Lung (tissue), 11 donors: ENCODE measurements at regions not wholly inside any gene's neighbourhood (a gene's known extent, or its start where the extent isn't known, plus 50 kb on each side); places are given as distances from the start of the nearest gene placed in this dataset.
"Not testable (repeated sequence)": the region's sequence is repeated elsewhere in the genome, so short reads cannot be mapped to it uniquely, and the experiment has no call there.

ENCODE experiments used
- ATAC-seq: fragments of 200-7000 bp; cut with Tn5 transposase; one replicate; pipeline ENCODE4 v1.9.1; 2020; ENCODE audit warnings: moderate number of reproducible peaks; ENCODE audit not compliant: insufficient read depth, low FRiP score
- DNase-seq, 3 donors: peaks; one replicate each; pipeline ENCODE4 v3.0.0-alpha.2; 2013 to 2017
- H3K27ac ChIP-seq, 2 donors: one replicate each; pipeline ENCODE4 v1.5.1; 2013; ENCODE audit warnings: mild to moderate bottlenecking in 2 of 2, moderate library complexity in 2 of 2, control low read depth in 1 of 2, inconsistent platforms in 1 of 2, low read depth in 1 of 2, low read length in 1 of 2
- H3K27me3 ChIP-seq, 3 donors: one replicate each; pipeline ENCODE4 v1.5.1; 2013; ENCODE audit warnings: low read length in 2 of 3; ENCODE audit not compliant: control insufficient read depth in 3 of 3, insufficient read depth in 3 of 3
- H3K36me3 ChIP-seq, 4 donors: one replicate each; pipeline ENCODE4 v1.5.1; 2013; ENCODE audit warnings: low read length in 4 of 4, mild to moderate bottlenecking in 1 of 4, moderate library complexity in 1 of 4; ENCODE audit not compliant: control insufficient read depth in 4 of 4, insufficient read depth in 4 of 4
- H3K4me1 ChIP-seq, 5 donors: one replicate each; pipeline ENCODE4 v1.5.1; 2013; ENCODE audit warnings: low read length in 5 of 5, mild to moderate bottlenecking in 2 of 5, moderate library complexity in 1 of 5; ENCODE audit not compliant: control insufficient read depth in 5 of 5, insufficient read depth in 5 of 5
- H3K4me3 ChIP-seq: one replicate; pipeline ENCODE4 v1.5.1; 2013; ENCODE audit warnings: mild to moderate bottlenecking, control low read depth, moderate library complexity
- H3K9ac ChIP-seq, 2 donors: one replicate each; pipeline ENCODE4 v1.5.1; 2013; ENCODE audit warnings: low read length in 2 of 2, control low read depth in 1 of 2; ENCODE audit not compliant: insufficient read depth in 1 of 2
- H3K9me3 ChIP-seq, 4 donors: one replicate each; pipeline ENCODE4 v1.5.1; 2013; ENCODE audit warnings: low read length in 3 of 4, mild to moderate bottlenecking in 1 of 4, moderate library complexity in 1 of 4; ENCODE audit not compliant: control insufficient read depth in 4 of 4, insufficient read depth in 3 of 4
- WGBS, 2 donors: extraction: QIAGEN DNeasy Blood & Tissue Kit; methylation state at CpG; one replicate each; pipeline ENCODE4 v1.1.7; 2013; 5-methylcytosine and 5-hydroxymethylcytosine counted together
- TF ChIP-seq, protein P1 (sequence below): IDR thresholded peaks from 2 replicates; pipeline ENCODE4 v1.5.1; 2012; ENCODE audit warnings: mild to moderate bottlenecking; ENCODE audit errors: control extremely low read depth, extremely low read depth
- donor health status: control.
- donor health status: control.
- donor health status: Bipolar disorder and iron deficiency.
- donor health status: healthy.
- donor health status: DM: yes; HTN: yes; CAD: no.

DNA sequence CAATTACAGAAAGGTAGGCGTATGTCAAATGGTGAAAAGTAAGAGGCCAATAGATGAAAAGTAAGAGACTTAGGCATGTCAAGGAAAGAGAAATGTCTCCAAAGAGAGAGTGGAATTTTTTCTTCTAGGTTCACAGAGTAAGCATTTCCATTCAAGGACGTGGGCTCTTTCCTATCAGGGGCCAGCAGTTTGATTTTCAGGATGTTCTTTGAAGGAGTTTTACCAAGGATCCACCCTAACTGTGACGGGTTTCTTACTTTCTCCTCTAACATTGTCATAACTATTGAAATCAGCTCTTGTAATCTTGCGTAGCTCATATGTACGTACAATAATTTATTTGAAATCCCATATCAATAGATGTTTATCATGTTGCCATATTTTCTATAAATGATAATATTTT, 2112.2 kb upstream of the RAG2 start:
- Histone ChIP-seq H3K9ac (no peak overlapping the region), H3K36me3 (no peaks in the 10 kb centered on the region), H3K27me3 (no peaks in the 10 kb centered on the region), H3K27ac (no peak overlapping the region), H3K4me1 (no peaks in the 10 kb centered on the region), H3K9me3 (no peaks in the 10 kb centered on the region), H3K4me3 (no peak overlapping the region)
- no peak for ATAC-seq
- no peak for DNase-seq
- TF ChIP-seq, protein P1, sequence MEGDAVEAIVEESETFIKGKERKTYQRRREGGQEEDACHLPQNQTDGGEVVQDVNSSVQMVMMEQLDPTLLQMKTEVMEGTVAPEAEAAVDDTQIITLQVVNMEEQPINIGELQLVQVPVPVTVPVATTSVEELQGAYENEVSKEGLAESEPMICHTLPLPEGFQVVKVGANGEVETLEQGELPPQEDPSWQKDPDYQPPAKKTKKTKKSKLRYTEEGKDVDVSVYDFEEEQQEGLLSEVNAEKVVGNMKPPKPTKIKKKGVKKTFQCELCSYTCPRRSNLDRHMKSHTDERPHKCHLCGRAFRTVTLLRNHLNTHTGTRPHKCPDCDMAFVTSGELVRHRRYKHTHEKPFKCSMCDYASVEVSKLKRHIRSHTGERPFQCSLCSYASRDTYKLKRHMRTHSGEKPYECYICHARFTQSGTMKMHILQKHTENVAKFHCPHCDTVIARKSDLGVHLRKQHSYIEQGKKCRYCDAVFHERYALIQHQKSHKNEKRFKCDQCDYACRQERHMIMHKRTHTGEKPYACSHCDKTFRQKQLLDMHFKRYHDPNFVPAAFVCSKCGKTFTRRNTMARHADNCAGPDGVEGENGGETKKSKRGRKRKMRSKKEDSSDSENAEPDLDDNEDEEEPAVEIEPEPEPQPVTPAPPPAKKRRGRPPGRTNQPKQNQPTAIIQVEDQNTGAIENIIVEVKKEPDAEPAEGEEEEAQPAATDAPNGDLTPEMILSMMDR, result no peak
- 76 to 79% methylated on average over 5 of the region's 5 CpGs for WGBS, 2 donors

DNA sequence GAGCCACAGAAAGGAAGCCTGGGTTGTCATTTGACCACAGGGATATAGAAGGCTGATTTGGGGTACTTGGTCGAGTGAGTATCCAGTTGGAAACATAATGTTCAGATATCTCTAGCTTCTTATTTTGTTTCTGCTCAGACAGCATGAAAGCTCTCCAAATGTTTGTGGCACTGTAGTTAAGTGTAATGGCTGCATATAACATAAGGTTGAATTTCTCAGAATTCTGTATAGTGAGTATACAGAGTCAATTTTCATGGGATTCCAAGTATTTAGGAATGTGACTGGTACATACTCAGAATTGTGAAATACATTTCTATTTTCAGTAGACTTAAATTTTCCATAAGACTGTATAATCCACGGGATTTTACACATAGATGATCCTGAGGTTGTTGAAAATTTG, 2102.1 kb upstream of the RAG2 start:
- H3K27me3 ChIP-seq, result no peaks in the 10 kb centered on the region
- H3K27ac ChIP-seq, result no peak overlapping the region
- no peaks in the 10 kb centered on the region for H3K36me3 ChIP-seq
- TF ChIP-seq, protein P1, result no peak
- no peak overlapping the region for H3K4me3 ChIP-seq
- 62 to 64% methylated on average over 2 of the region's 2 CpGs for WGBS, 2 donors
- no peak overlapping the region for H3K9ac ChIP-seq
- H3K4me1 ChIP-seq, result no peaks in the 10 kb centered on the region
- no peak for DNase-seq
- ATAC-seq, result no peak
- H3K9me3 ChIP-seq, result peaks cover 0 to 6% (median 0%) of the 10 kb centered on the region in 4 donors

DNA sequence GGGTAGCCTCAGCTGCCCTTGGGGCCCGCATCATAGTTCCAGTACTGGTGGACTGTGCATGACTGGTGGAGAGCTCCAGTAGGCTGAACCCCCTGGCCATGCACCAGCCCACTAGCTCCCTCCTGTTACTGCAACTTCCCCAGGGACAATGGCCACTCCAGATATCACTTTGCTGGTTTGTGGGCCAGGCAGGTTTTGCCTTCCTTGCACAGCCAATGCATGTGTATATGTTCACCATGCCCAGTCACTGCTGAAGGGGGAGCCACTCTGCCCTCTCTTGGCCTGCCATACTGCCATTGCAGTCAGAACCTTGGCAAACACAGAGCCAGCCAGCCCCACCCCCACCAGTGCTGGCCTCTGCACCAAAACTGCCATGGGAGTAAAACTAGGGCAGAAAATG, 2095.3 kb upstream of the RAG2 start:
- no peak overlapping the region for H3K27ac ChIP-seq

DNA sequence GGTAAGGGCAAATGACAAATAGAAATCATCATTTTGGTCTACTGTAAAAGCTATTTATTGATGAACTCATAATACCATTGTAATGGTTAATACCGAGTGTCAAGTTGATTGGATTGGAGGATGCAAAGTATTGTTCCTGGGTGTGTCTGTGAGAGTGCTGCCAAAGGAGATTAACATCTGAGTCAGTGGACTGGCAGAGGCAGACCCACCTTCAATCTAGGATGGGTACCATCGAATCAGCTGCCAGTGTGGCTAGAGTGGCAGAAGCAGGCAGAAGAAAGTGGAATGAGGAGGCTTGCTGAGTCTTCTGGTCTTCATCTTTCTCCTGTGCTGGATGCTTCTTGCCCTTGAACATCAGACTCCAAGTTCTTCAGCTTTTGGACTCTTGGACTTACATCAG, 2092.2 kb upstream of the RAG2 start:
- H3K9ac ChIP-seq, H3K27ac ChIP-seq, DNase-seq, H3K9me3 ChIP-seq, ATAC-seq, H3K4me1 ChIP-seq, H3K36me3 ChIP-seq, H3K4me3 ChIP-seq, H3K27me3 ChIP-seq: not testable (repeated sequence)
- WGBS, 2 donors, result 76 to 96% methylated on average over 2 of the region's 2 CpGs

More for the DNA sequence above, 2095.3 kb upstream of the RAG2 start:
- no peaks in the 10 kb centered on the region for H3K36me3 ChIP-seq
- peaks cover 0 to 5% (median 0%) of the 10 kb centered on the region in 4 donors for H3K9me3 ChIP-seq
- no peaks in the 10 kb centered on the region for H3K4me1 ChIP-seq
- no peaks in the 10 kb centered on the region for H3K27me3 ChIP-seq
- DNase-seq, result no peak
- H3K9ac ChIP-seq, result no peak overlapping the region
- TF ChIP-seq, protein P1, result no peak
- ATAC-seq, result no peak
- WGBS, 2 donors, result 94 to 95% methylated on average over 1 of the region's 1 CpG
- H3K4me3 ChIP-seq, result no peak overlapping the region
